WTC11 (cell line): ENCODE measurements at regions not wholly inside any gene's neighbourhood (a gene's known extent, or its start where the extent isn't known, plus 50 kb on each side); places are given as distances from the start of the nearest gene placed in this dataset.

Experiments used
- ATAC-seq: fragments of 200-7000 bp; cut with Tn5 transposase; 2 replicates; pipeline ENCODE4 v1.10.0; 2021; ENCODE audit warnings: mild to moderate bottlenecking, moderate library complexity
- CTCF ChIA-PET: fragments of 300-600 bp; sonication (Branson Sonifier 250); formaldehyde crosslinking; loops from one replicate; lab custom pipeline; 2021; ENCODE audit warnings: antibody characterized with exemption; lab: Charles Lee
- POLR2A ChIA-PET: fragments of 350-600 bp; sonication (Branson Sonifier 250); formaldehyde crosslinking; loops from one replicate; lab custom pipeline; 2021; ENCODE audit warnings: antibody characterized with exemption; lab: Charles Lee
- DNase-seq: peaks from one replicate; pipeline ENCODE4 v3.0.0; 2021; ENCODE audit warnings: low spot score
- H3K27ac Mint-ChIP-seq: 2 replicates; pipeline ENCODE4 v1.8.0; 2021; ENCODE audit warnings: mixed read lengths
- H3K27me3 Mint-ChIP-seq: 2 replicates; pipeline ENCODE4 v1.8.0; 2021; ENCODE audit warnings: low read depth, mild to moderate bottlenecking, moderate library complexity, mixed read lengths
- H3K36me3 Mint-ChIP-seq: 2 replicates; pipeline ENCODE4 v1.8.0; 2021; ENCODE audit warnings: mixed read lengths
- H3K4me1 Mint-ChIP-seq: 2 replicates; pipeline ENCODE4 v1.8.0; 2022; ENCODE audit warnings: mixed read lengths
- H3K4me3 Mint-ChIP-seq: 2 replicates; pipeline ENCODE4 v1.8.0; 2021; ENCODE audit warnings: mild to moderate bottlenecking, moderate library complexity, mixed read lengths
- H3K9me3 Mint-ChIP-seq: 2 replicates; pipeline ENCODE4 v1.8.0; 2021; ENCODE audit warnings: mixed read lengths
- AR ChIP-seq: fragments of 250-450 bp; sonication (Bioruptor Pico); IDR thresholded peaks from 2 replicates; pipeline ENCODE4 v1.9.0; 2021; ENCODE audit warnings: mild to moderate bottlenecking
- ATF2 ChIP-seq: sonication (generic); formaldehyde crosslinking; IDR thresholded peaks from 2 replicates; pipeline ENCODE4 v1.8.1; 2022; ENCODE audit warnings: low read depth, missing genetic modification reagents, borderline replicate concordance
- CREM ChIP-seq: sonication (generic); formaldehyde crosslinking; IDR thresholded peaks from 2 replicates; pipeline ENCODE4 v1.8.1; 2022; ENCODE audit warnings: mild to moderate bottlenecking, missing genetic modification reagents, moderate library complexity
- ELF4 ChIP-seq: sonication (generic); formaldehyde crosslinking; IDR thresholded peaks from 2 replicates; pipeline ENCODE4 v1.8.1; 2022; ENCODE audit warnings: low read depth, mild to moderate bottlenecking, moderate library complexity, missing genetic modification reagents
- FOXK1 ChIP-seq: sonication (generic); formaldehyde crosslinking; IDR thresholded peaks from 2 replicates; pipeline ENCODE4 v1.8.0; 2022; ENCODE audit warnings: mild to moderate bottlenecking, moderate library complexity, missing genetic modification reagents
- GABPB1 ChIP-seq: sonication (generic); formaldehyde crosslinking; IDR thresholded peaks from 2 replicates; pipeline ENCODE4 v1.8.1; 2023; ENCODE audit warnings: mild to moderate bottlenecking, missing genetic modification reagents
- HMGXB4 ChIP-seq: sonication (generic); formaldehyde crosslinking; IDR thresholded peaks from 2 replicates; pipeline ENCODE4 v1.8.1; 2023; ENCODE audit warnings: mild to moderate bottlenecking, moderate library complexity, missing genetic modification reagents
- IRF2 ChIP-seq: sonication (generic); formaldehyde crosslinking; IDR thresholded peaks from 2 replicates; pipeline ENCODE4 v1.8.0; 2022; ENCODE audit warnings: low read depth, missing genetic modification reagents, borderline replicate concordance
- JAZF1 ChIP-seq: fragments of 250-450 bp; sonication (Bioruptor Pico); IDR thresholded peaks from 2 replicates; pipeline ENCODE4 v1.9.0; 2021; ENCODE audit warnings: moderate library complexity, mild to moderate bottlenecking, inconsistent platforms
- MXD4 ChIP-seq: fragments of 250-450 bp; sonication (Bioruptor Pico); IDR thresholded peaks from 2 replicates; pipeline ENCODE4 v1.8.0; 2021; ENCODE audit warnings: mild to moderate bottlenecking, moderate library complexity, borderline replicate concordance
- RORB ChIP-seq: fragments of 250-450 bp; sonication (Bioruptor Pico); IDR thresholded peaks from 2 replicates; pipeline ENCODE4 v1.9.0; 2021; ENCODE audit warnings: mild to moderate bottlenecking
- SMAD3 ChIP-seq: sonication (generic); formaldehyde crosslinking; IDR thresholded peaks from 2 replicates; pipeline ENCODE4 v1.8.0; 2022; ENCODE audit warnings: missing genetic modification reagents, mild to moderate bottlenecking, borderline replicate concordance
- TF ChIP-seq, protein P1 (sequence below): sonication (generic); formaldehyde crosslinking; IDR thresholded peaks from 2 replicates; pipeline ENCODE4 v1.8.0; 2023; ENCODE audit warnings: missing genetic modification reagents, mild to moderate bottlenecking, borderline replicate concordance
- TF ChIP-seq, protein P2 (sequence below): sonication (generic); formaldehyde crosslinking; IDR thresholded peaks from 2 replicates; pipeline ENCODE4 v1.8.1; 2022; ENCODE audit warnings: mild to moderate bottlenecking, moderate library complexity, missing genetic modification reagents

- TF ChIP-seq JAZF1 (CRISPR knock-in tag) (no peak), IRF2 (CRISPR knock-in tag) (no peak), SMAD3 (no peak), CREM (CRISPR knock-in tag) (no peak), ATF2 (CRISPR knock-in tag) (no peak), MXD4 (CRISPR knock-in tag) (no peak), AR (CRISPR knock-in tag) (no peak), HMGXB4 (CRISPR knock-in tag) (no peak), RORB (CRISPR knock-in tag) (no peak), FOXK1 (CRISPR knock-in tag) (no peak), GABPB1 (no peak), ELF4 (CRISPR knock-in tag) (no peak)
- TF ChIP-seq, protein P1, sequence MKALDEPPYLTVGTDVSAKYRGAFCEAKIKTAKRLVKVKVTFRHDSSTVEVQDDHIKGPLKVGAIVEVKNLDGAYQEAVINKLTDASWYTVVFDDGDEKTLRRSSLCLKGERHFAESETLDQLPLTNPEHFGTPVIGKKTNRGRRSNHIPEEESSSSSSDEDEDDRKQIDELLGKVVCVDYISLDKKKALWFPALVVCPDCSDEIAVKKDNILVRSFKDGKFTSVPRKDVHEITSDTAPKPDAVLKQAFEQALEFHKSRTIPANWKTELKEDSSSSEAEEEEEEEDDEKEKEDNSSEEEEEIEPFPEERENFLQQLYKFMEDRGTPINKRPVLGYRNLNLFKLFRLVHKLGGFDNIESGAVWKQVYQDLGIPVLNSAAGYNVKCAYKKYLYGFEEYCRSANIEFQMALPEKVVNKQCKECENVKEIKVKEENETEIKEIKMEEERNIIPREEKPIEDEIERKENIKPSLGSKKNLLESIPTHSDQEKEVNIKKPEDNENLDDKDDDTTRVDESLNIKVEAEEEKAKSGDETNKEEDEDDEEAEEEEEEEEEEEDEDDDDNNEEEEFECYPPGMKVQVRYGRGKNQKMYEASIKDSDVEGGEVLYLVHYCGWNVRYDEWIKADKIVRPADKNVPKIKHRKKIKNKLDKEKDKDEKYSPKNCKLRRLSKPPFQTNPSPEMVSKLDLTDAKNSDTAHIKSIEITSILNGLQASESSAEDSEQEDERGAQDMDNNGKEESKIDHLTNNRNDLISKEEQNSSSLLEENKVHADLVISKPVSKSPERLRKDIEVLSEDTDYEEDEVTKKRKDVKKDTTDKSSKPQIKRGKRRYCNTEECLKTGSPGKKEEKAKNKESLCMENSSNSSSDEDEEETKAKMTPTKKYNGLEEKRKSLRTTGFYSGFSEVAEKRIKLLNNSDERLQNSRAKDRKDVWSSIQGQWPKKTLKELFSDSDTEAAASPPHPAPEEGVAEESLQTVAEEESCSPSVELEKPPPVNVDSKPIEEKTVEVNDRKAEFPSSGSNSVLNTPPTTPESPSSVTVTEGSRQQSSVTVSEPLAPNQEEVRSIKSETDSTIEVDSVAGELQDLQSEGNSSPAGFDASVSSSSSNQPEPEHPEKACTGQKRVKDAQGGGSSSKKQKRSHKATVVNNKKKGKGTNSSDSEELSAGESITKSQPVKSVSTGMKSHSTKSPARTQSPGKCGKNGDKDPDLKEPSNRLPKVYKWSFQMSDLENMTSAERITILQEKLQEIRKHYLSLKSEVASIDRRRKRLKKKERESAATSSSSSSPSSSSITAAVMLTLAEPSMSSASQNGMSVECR (CRISPR knock-in tag) = no peak
- TF ChIP-seq, protein P2, sequence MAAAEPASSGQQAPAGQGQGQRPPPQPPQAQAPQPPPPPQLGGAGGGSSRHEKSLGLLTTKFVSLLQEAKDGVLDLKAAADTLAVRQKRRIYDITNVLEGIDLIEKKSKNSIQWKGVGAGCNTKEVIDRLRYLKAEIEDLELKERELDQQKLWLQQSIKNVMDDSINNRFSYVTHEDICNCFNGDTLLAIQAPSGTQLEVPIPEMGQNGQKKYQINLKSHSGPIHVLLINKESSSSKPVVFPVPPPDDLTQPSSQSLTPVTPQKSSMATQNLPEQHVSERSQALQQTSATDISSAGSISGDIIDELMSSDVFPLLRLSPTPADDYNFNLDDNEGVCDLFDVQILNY (CRISPR knock-in tag) = no peak
- ChIA-PET CTCF (interaction anchor here (1.0 to 2.3 kb wide), 2 partner anchors 40 to 233 kb away, joined by 3 to 6 read pairs; partner anchors contain the start of gene WNT4), POLR2A (interaction anchor here (1.2 kb wide), 1 partner anchor 47 kb away, joined by 3 read pairs; no protein-coding TSS in a partner anchor)
- no peak for ATAC-seq
- H3K27me3 Mint-ChIP-seq = peaks cover 2% of the 10 kb centered on the region; the same call in 1 of the 2 replicates
- no peak overlapping the region for H3K4me3 Mint-ChIP-seq
- H3K9me3 Mint-ChIP-seq = peaks cover 14% of the 10 kb centered on the region
- H3K4me1 Mint-ChIP-seq = peaks cover 16% of the 10 kb centered on the region
- no peak for DNase-seq
- H3K36me3 Mint-ChIP-seq = 0 out of 2 replicates have a peak, but pooled peaks cover 4% of the 10 kb centered on the region
- no peak overlapping the region for H3K27ac Mint-ChIP-seq
Observed at GRCh38 chr1:22376001-22376400, 75.7 kb upstream of the ZBTB40 start.
